Endothelial cell of umbilical vein (primary cell): ENCODE measurements at regions not wholly inside any gene's neighbourhood (a gene's known extent, or its start where the extent isn't known, plus 50 kb on each side); places are given as distances from the start of the nearest gene placed in this dataset.

Experiments used
- BruUV-seq: library from RNA; stranded (reverse); fragments of 400-500 nt; replicated peaks from 2 replicates; lab custom pipeline; 2021; lab: Mats Ljungman, UMichigan
- CTCF ChIA-PET: fragments of 300-600, 350-600 bp; sonication (Branson Sonifier 250); formaldehyde crosslinking; loops from one replicate; lab custom pipeline; 2021; ENCODE audit warnings: antibody characterized with exemption, inconsistent platforms; lab: Charles Lee
- POLR2A ChIA-PET: fragments of 300-600, 350-600 bp; sonication (Branson Sonifier 250); formaldehyde crosslinking; loops from one replicate; lab custom pipeline; 2021; ENCODE audit warnings: antibody characterized with exemption, inconsistent platforms; lab: Charles Lee
- DNase-seq: peaks from one replicate; pipeline ENCODE4 v3.0.0-alpha.2; 2011; ENCODE audit warnings: low read depth, low spot score
- FAIRE-seq: peaks from 2 replicates; lab custom pipeline; 2011; peaks lifted over from hg19 to GRCh38; lab: Jason Lieb, UNC
- H2AFZ ChIP-seq: 2 replicates; pipeline ENCODE4 v1.6.0; 2012; ENCODE audit warnings: low read depth, low read length, control low read depth, inconsistent platforms
- H3K27ac ChIP-seq: 2 replicates; pipeline ENCODE4 v1.5.1; 2011; ENCODE audit warnings: low read depth, mild to moderate bottlenecking, control low read depth, low read length, moderate library complexity; ENCODE audit not compliant: insufficient read depth
- H3K27me3 ChIP-seq, 2 experiments: 2 replicates each; pipeline versions ENCODE4 v1.6.0 to v1.6.1; 2011; ENCODE audit warnings: low read length in 2 of 2, mixed read lengths in 1 of 2; ENCODE audit not compliant: control insufficient read depth in 2 of 2, insufficient read depth in 2 of 2
- H3K36me3 ChIP-seq, 2 experiments: 2 replicates in 1 of 2; 3 replicates in 1 of 2; pipeline ENCODE4 v1.5.1; 2011; ENCODE audit warnings: low read length in 2 of 2, mild to moderate bottlenecking in 1 of 2, moderate library complexity in 1 of 2; ENCODE audit not compliant: control insufficient read depth in 2 of 2, insufficient read depth in 2 of 2; ENCODE audit errors: extremely low read depth in 1 of 2
- H3K4me1 ChIP-seq: 3 replicates; pipeline ENCODE4 v1.5.1; 2011; ENCODE audit warnings: mild to moderate bottlenecking, low read length; ENCODE audit not compliant: control insufficient read depth, insufficient read depth; ENCODE audit errors: extremely low read depth
- H3K4me2 ChIP-seq: 2 replicates; pipeline ENCODE4 v1.6.1; 2011; ENCODE audit warnings: low read length, control low read depth, mixed read lengths; ENCODE audit not compliant: insufficient read depth
- H3K4me3 ChIP-seq, 3 experiments: fragments of 200-600 bp in 1 of 3; sonication (generic), shearing (Covaris generic) in 1 of 3; replicated peaks in 1 of 3; 2 replicates each; pipeline ENCODE4 v1.5.1; 2011 to 2016; ENCODE audit warnings: control low read depth in 3 of 3, low read length in 3 of 3, mild to moderate bottlenecking in 2 of 3, inconsistent platforms in 1 of 3, low read depth in 1 of 3, moderate library complexity in 1 of 3; ENCODE audit not compliant: insufficient read depth in 1 of 3
- H3K79me2 ChIP-seq: 2 replicates; pipeline ENCODE4 v1.6.0; 2012; ENCODE audit warnings: low read length, inconsistent platforms; ENCODE audit not compliant: control insufficient read depth, insufficient read depth
- H3K9ac ChIP-seq: replicated peaks from 2 replicates; pipeline ENCODE3; 2011; ENCODE audit warnings: low read length, control low read depth; ENCODE audit not compliant: insufficient read depth; ENCODE audit errors: extremely low read depth
- H3K9me1 ChIP-seq: replicated peaks from 3 replicates; pipeline ENCODE4 v1.6.0; 2011; ENCODE audit warnings: mild to moderate bottlenecking, low read length; ENCODE audit not compliant: control insufficient read depth, insufficient read depth; ENCODE audit errors: extremely low read depth
- H3K9me3 ChIP-seq: replicated peaks from 2 replicates; pipeline ENCODE4 v1.5.1; 2012; ENCODE audit warnings: low read length, inconsistent platforms; ENCODE audit not compliant: control insufficient read depth, insufficient read depth
- H4K20me1 ChIP-seq: replicated peaks from 2 replicates; pipeline ENCODE3; 2011; ENCODE audit warnings: mild to moderate bottlenecking, low read length; ENCODE audit not compliant: control insufficient read depth, insufficient read depth; ENCODE audit errors: extremely low read depth
- EZH2 ChIP-seq: IDR thresholded peaks from 2 replicates; pipeline ENCODE4 v1.6.1; 2012; ENCODE audit warnings: borderline replicate concordance, low read depth, mild to moderate bottlenecking, moderate library complexity, low read length, inconsistent platforms; ENCODE audit not compliant: severe bottlenecking
- FOS ChIP-seq: IDR thresholded peaks from 2 replicates; pipeline ENCODE4 v1.6.1; 2011; ENCODE audit warnings: mild to moderate bottlenecking, low read length, moderate library complexity, borderline replicate concordance; ENCODE audit not compliant: insufficient read depth
- GATA2 ChIP-seq: IDR thresholded peaks from 2 replicates; pipeline ENCODE4 v1.7.0; 2011; ENCODE audit warnings: low read depth, mild to moderate bottlenecking, moderate library complexity, mixed read lengths, low read length; ENCODE audit not compliant: insufficient read length, insufficient read depth
- JUN ChIP-seq: IDR thresholded peaks from 2 replicates; pipeline ENCODE4 v1.6.1; 2011; ENCODE audit warnings: borderline replicate concordance, low read depth; ENCODE audit not compliant: insufficient read length, insufficient read depth
- MYC ChIP-seq: IDR thresholded peaks from one replicate; pipeline ENCODE4 v1.6.1; 2011; ENCODE audit warnings: mild to moderate bottlenecking, low read depth, low read length
- POLR2A ChIP-seq: IDR thresholded peaks from 2 replicates; pipeline ENCODE4 v1.6.1; 2012; ENCODE audit warnings: low read depth, mild to moderate bottlenecking, control low read depth, low read length
- POLR2AphosphoS5 ChIP-seq: IDR thresholded peaks from 2 replicates; pipeline ENCODE4 v1.6.1; 2012; ENCODE audit warnings: low read depth, mild to moderate bottlenecking, control low read depth, low read length, moderate library complexity; ENCODE audit not compliant: insufficient read depth
- dilution Hi-C: fragments of 300-500 bp; cut with MboI; formaldehyde crosslinking; loops from one replicate; pipeline ENCODE4 v1.15.0; 2019; ENCODE audit warnings: low sequenced_read_pairs; ENCODE audit not compliant: extremely low pct_ligation_motif_present
- intact Hi-C: fragments of 100-400 bp; cut with micrococcal nuclease; formaldehyde crosslinking; loops from one replicate; pipeline ENCODE4 v1.10.0; 2022
- TF ChIP-seq, protein P1 (sequence below), 2 donors: IDR thresholded peaks; 1 replicate in 1 of 2; 2 replicates in 1 of 2; pipeline ENCODE4 v1.5.1; 2011; ENCODE audit warnings: low read length in 2 of 2, mild to moderate bottlenecking in 2 of 2, moderate library complexity in 2 of 2, control low read depth in 1 of 2, inconsistent platforms in 1 of 2, low read depth in 1 of 2; ENCODE audit not compliant: insufficient read depth in 1 of 2; ENCODE audit errors: extremely low read depth in 1 of 2
- TF ChIP-seq, protein P2 (sequence below): IDR thresholded peaks from 2 replicates; pipeline ENCODE4 v1.6.1; 2011; ENCODE audit not compliant: insufficient read depth, insufficient read length

DNA sequence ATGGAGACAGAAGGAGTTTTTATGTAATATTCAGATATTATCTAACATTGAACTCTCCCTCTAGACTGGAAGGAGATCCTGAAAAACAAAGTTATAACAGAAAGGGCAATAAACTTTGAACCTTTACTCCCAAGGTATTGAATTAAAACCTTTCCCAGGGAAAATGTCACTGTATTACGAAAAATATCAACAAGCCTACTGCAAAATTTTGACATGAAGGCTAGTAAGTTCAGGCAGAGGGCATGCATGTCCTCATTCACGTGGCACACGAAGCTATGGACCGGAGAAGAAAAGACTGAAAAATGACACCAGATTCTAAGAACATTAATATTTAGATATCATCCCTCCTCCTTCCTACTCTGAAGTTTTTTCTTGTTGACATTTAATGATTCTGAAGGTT lies 638.8 kb downstream of the LRRC70 start:
- CTCF ChIA-PET: interaction anchor here (1.0 kb wide), 1 partner anchor 12 kb away, joined by 3 read pairs; no protein-coding TSS in a partner anchor
- dilution Hi-C loops (no loop called here), intact Hi-C loops (no loop called here)
- Histone ChIP-seq H3K27ac (no peak overlapping the region), H3K4me3 (no peak overlapping the region), H3K27me3 (no peaks in the 10 kb centered on the region), H2AFZ (no peak overlapping the region), H3K36me3 (no peaks in the 10 kb centered on the region), H4K20me1 (no peaks in the 10 kb centered on the region), H3K9me1 (no peaks in the 10 kb centered on the region), H3K9me3 (no peaks in the 10 kb centered on the region), H3K79me2 (no peaks in the 10 kb centered on the region), H3K4me1 (no peaks in the 10 kb centered on the region), H3K9ac (no peak overlapping the region), H3K4me2 (no peak overlapping the region)
- TF ChIP-seq, protein P1, sequence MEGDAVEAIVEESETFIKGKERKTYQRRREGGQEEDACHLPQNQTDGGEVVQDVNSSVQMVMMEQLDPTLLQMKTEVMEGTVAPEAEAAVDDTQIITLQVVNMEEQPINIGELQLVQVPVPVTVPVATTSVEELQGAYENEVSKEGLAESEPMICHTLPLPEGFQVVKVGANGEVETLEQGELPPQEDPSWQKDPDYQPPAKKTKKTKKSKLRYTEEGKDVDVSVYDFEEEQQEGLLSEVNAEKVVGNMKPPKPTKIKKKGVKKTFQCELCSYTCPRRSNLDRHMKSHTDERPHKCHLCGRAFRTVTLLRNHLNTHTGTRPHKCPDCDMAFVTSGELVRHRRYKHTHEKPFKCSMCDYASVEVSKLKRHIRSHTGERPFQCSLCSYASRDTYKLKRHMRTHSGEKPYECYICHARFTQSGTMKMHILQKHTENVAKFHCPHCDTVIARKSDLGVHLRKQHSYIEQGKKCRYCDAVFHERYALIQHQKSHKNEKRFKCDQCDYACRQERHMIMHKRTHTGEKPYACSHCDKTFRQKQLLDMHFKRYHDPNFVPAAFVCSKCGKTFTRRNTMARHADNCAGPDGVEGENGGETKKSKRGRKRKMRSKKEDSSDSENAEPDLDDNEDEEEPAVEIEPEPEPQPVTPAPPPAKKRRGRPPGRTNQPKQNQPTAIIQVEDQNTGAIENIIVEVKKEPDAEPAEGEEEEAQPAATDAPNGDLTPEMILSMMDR (IDR thresholded peaks at IDR 0.05; ENCODE audit: extremely low read depth in 1 of 2, insufficient read depth in 1 of 2, low read depth in 1 of 2, low read length in 2 of 2): no peak
- no peak for TF ChIP-seq FOS
- TF ChIP-seq GATA2: no peak
- TF ChIP-seq JUN: no peak
- TF ChIP-seq POLR2A: no peak
- no peak for TF ChIP-seq MYC
- TF ChIP-seq, protein P2, sequence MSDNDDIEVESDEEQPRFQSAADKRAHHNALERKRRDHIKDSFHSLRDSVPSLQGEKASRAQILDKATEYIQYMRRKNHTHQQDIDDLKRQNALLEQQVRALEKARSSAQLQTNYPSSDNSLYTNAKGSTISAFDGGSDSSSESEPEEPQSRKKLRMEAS: no peak
- no peak for TF ChIP-seq EZH2
- no peak for TF ChIP-seq POLR2AphosphoS5
- DNase-seq (no peak), FAIRE-seq (no peak)
- BruUV-seq: no TSS peak
- POLR2A ChIA-PET: no interaction called here
